Left ventricle myocardium inferior (tissue), 1 donor: ENCODE measurements at regions not wholly inside any gene's neighbourhood (a gene's known extent, or its start where the extent isn't known, plus 50 kb on each side); places are given as distances from the start of the nearest gene placed in this dataset.
A peak's percentile ranks its signal among the peaks of the same experiment; 100 is the strongest.

Experiments used
- DNase-seq: peaks from one replicate; pipeline ENCODE4 v3.0.0-alpha.2; 2020
- H3K27ac ChIP-seq: fragments of 200-600 bp; replicated peaks from 2 replicates; pipeline ENCODE4 v1.8.0; 2021
- H3K27me3 ChIP-seq: fragments of 200-600 bp; 2 replicates; pipeline ENCODE4 v1.8.0; 2021; ENCODE audit warnings: low read depth
- H3K36me3 ChIP-seq: fragments of 200-600 bp; 2 replicates; pipeline ENCODE4 v1.8.0; 2021
- H3K4me1 ChIP-seq: fragments of 200-600 bp; 2 replicates; pipeline ENCODE4 v1.8.0; 2021
- H3K4me3 ChIP-seq: fragments of 200-600 bp; 2 replicates; pipeline ENCODE4 v1.8.0; 2021; ENCODE audit warnings: mild to moderate bottlenecking, moderate library complexity
- H3K9me3 ChIP-seq: fragments of 200-600 bp; replicated peaks from 2 replicates; pipeline ENCODE4 v1.8.0; 2021
- CTCF ChIP-seq: fragments of 200-600 bp; IDR thresholded peaks from 2 replicates; pipeline ENCODE4 v1.8.0; 2021; ENCODE audit warnings: antibody characterized with exemption, mild to moderate bottlenecking, borderline replicate concordance
- intact Hi-C: fragments of 100-400 bp; cut with micrococcal nuclease; formaldehyde crosslinking; loops from one replicate; pipeline ENCODE4 v1.11.0; 2022
- donor health status: DM: no; HTN: yes; CAD: no; lungs with severe emphysema.

- H3K27me3 ChIP-seq = no peaks in the 10 kb centered on the region
These were observed 608.6 kb downstream of the SLCO4C1 start for GRCh38 chr5:101687349-101687985.

GRCh38 chr5:101686536-101687157, 609.4 kb downstream of the SLCO4C1 start:
- no peak for DNase-seq
- Histone ChIP-seq H3K4me1 (no peaks in the 10 kb centered on the region), H3K36me3 (no peaks in the 10 kb centered on the region), H3K27me3 (no peaks in the 10 kb centered on the region), H3K9me3 (no peaks in the 10 kb centered on the region), H3K4me3 (no peak overlapping the region), H3K27ac (no peak overlapping the region)
- TF ChIP-seq CTCF = no peak
- intact Hi-C loops = no loop called here

More at GRCh38 chr5:101687349-101687985, 608.6 kb downstream of the SLCO4C1 start:
- no peaks in the 10 kb centered on the region for H3K36me3 ChIP-seq
- H3K4me1 ChIP-seq = no peaks in the 10 kb centered on the region
- no peaks in the 10 kb centered on the region for H3K9me3 ChIP-seq
- no peak overlapping the region for H3K27ac ChIP-seq
- no peak overlapping the region for H3K4me3 ChIP-seq
- no peak for TF ChIP-seq CTCF
- DNase-seq = no peak
- intact Hi-C loops = no loop called here

- no peaks in the 10 kb centered on the region for H3K9me3 ChIP-seq
- DNase-seq = no peak
- intact Hi-C loops = no loop called here
- no peak for TF ChIP-seq CTCF
- peaks cover 4% of the 10 kb centered on the region for H3K4me1 ChIP-seq
- peaks cover 17% of the 10 kb centered on the region for H3K27me3 ChIP-seq
- no peak overlapping the region for H3K27ac ChIP-seq
- no peaks in the 10 kb centered on the region for H3K36me3 ChIP-seq
- no peak overlapping the region for H3K4me3 ChIP-seq
These were observed 616.3 kb downstream of the SLCO4C1 start for GRCh38 chr5:101679816-101680215.

DNA sequence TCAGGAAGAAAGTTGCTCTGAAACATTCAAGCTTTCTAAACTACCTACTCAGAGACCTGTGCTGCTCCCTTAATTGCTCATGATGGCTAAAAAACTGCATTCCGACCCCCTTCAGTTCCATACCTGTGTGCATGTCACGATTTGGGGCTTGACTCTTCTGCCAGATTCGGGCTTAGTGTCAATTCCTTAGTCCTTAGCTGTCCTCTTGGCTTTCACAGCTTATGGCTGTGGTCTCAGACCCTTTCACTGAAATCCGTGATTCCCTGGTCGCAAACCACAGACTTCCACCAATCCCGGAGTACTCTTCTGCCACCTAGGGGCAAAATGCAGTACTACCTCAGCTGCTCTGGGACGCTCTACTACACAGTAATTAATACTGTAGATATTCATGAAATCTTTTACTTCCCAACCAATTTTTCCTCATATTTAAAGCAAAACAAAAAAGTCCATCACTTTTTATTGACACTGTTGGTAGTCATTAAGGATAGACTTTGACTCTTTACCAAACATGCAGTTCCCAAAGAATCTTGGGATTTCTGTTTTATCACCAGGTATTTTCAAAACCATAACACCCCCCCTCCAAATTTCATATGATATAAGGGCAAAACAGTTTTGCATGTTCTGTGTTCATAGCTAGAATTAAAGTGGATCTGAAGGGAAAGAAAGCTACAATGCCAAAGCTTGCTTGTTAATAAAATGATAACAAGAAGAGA, 617.4 kb downstream of the SLCO4C1 start:
- Histone ChIP-seq H3K4me3 (no peak overlapping the region), H3K9me3 (no peaks in the 10 kb centered on the region), H3K27ac (no peak overlapping the region), H3K27me3 (peaks cover 17% of the 10 kb centered on the region), H3K4me1 (peaks cover 4% of the 10 kb centered on the region), H3K36me3 (no peaks in the 10 kb centered on the region)
- DNase-seq = peak; percentile 17
- intact Hi-C loops = no loop called here
- peak; percentile 85 for TF ChIP-seq CTCF

DNA sequence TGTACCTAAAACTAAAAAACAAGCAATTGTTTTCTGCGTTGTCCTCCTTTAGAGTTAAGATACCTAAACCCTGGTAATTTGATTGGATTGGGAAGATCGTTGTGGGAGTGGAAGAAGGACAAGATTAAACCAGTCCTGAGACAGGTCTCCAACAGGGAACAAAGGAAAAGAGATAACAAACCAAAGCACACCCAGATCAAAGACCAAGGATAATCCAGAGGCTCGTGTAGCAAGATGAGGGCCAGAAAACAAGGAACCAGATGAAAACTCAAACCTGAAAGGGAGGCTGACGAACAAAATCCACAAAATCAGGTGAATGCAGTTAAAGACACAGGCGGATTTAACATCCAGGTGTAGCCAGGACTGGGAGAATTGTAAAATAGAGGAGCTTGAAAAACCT, 618.1 kb downstream of the SLCO4C1 start:
- intact Hi-C loops = no loop called here
- H3K36me3 ChIP-seq = no peaks in the 10 kb centered on the region
- H3K27ac ChIP-seq = no peak overlapping the region
- no peak for TF ChIP-seq CTCF
- H3K9me3 ChIP-seq = no peaks in the 10 kb centered on the region
- no peak overlapping the region for H3K4me3 ChIP-seq
- peaks cover 17% of the 10 kb centered on the region for H3K27me3 ChIP-seq
- H3K4me1 ChIP-seq = peaks cover 4% of the 10 kb centered on the region
- no peak for DNase-seq
